H1 (cell line): ENCODE measurements at regions not wholly inside any gene's neighbourhood (a gene's known extent, or its start where the extent isn't known, plus 50 kb on each side); places are given as distances from the start of the nearest gene placed in this dataset.

ENCODE experiments used
- CTCF ChIA-PET: fragments of 300-600 bp; sonication (Branson Sonifier 250); formaldehyde crosslinking; loops from one replicate; lab custom pipeline; 2021; ENCODE audit not compliant: partially characterized antibody; lab: Charles Lee
- POLR2A ChIA-PET: fragments of 300-600 bp; sonication (Branson Sonifier 250); formaldehyde crosslinking; loops from one replicate; lab custom pipeline; 2021; ENCODE audit warnings: inconsistent platforms; ENCODE audit not compliant: partially characterized antibody; lab: Charles Lee
- DNase-seq, 2 experiments: peaks; one replicate each; pipeline versions ENCODE4 v3.0.0 to v3.0.0-alpha.2; 2010 to 2022; ENCODE audit warnings: low spot score in 2 of 2, low read depth in 1 of 2, mixed read lengths in 1 of 2
- FAIRE-seq: peaks from 2 replicates; lab custom pipeline; 2011; peaks lifted over from hg19 to GRCh38; lab: Jason Lieb, UNC
- H2AFZ ChIP-seq: 2 replicates; pipeline ENCODE4 v1.8.1; 2012; ENCODE audit warnings: low read length, inconsistent platforms
- H2AK5ac ChIP-seq: 2 replicates; pipeline ENCODE4 v1.6.1; 2013; ENCODE audit warnings: low read depth, low read length
- H2BK120ac ChIP-seq: replicated peaks from 2 replicates; pipeline ENCODE3; 2013; ENCODE audit warnings: low read depth, low read length, inconsistent platforms
- H2BK12ac ChIP-seq: 2 replicates; pipeline ENCODE4 v1.6.1; 2013; ENCODE audit warnings: low read depth, low read length
- H2BK15ac ChIP-seq: 2 replicates; pipeline ENCODE4 v1.6.1; 2013; ENCODE audit warnings: low read length
- H2BK20ac ChIP-seq: 2 replicates; pipeline ENCODE4 v1.6.1; 2013; ENCODE audit warnings: low read length
- H2BK5ac ChIP-seq: 2 replicates; pipeline ENCODE4 v1.6.1; 2013; ENCODE audit warnings: low read depth, low read length
- H3K14ac ChIP-seq: 2 replicates; pipeline ENCODE4 v1.6.1; 2013; ENCODE audit warnings: inconsistent platforms; ENCODE audit not compliant: insufficient read length
- H3K18ac ChIP-seq: 2 replicates; pipeline ENCODE4 v1.6.1; 2013; ENCODE audit warnings: low read length; ENCODE audit errors: extremely low read depth
- H3K23ac ChIP-seq: 2 replicates; pipeline ENCODE4 v1.6.1; 2013; ENCODE audit warnings: inconsistent platforms; ENCODE audit not compliant: insufficient read length
- H3K23me2 ChIP-seq: 2 replicates; pipeline ENCODE4 v1.6.1; 2013; ENCODE audit warnings: low read depth, low read length
- H3K27ac ChIP-seq: 2 replicates; pipeline ENCODE4 v1.6.1; 2011; ENCODE audit warnings: low read depth, low read length, inconsistent platforms
- H3K27me3 ChIP-seq, 4 experiments: replicated peaks in 1 of 4; 1 replicate in 1 of 4; 2 replicates in 3 of 4; pipeline versions ENCODE4 v1.6.1 to v1.8.1; 2011 to 2013; ENCODE audit warnings: low read length in 3 of 4, mild to moderate bottlenecking in 3 of 4, inconsistent platforms in 2 of 4, mixed read lengths in 2 of 4, moderate library complexity in 1 of 4; ENCODE audit not compliant: control insufficient read depth in 3 of 4, insufficient read depth in 3 of 4; ENCODE audit errors: extremely low read depth in 1 of 4
- H3K36me3 ChIP-seq, 4 experiments: 2 replicates each; pipeline versions ENCODE4 v1.6.1 to v1.8.1; 2011 to 2013; ENCODE audit warnings: mild to moderate bottlenecking in 4 of 4, low read length in 3 of 4, moderate library complexity in 2 of 4, control low read depth in 1 of 4, inconsistent platforms in 1 of 4; ENCODE audit not compliant: insufficient read depth in 4 of 4, control insufficient read depth in 2 of 4
- H3K4ac ChIP-seq: replicated peaks from 2 replicates; pipeline ENCODE3; 2013; ENCODE audit warnings: low read length, low read depth, mixed read lengths, inconsistent platforms; ENCODE audit not compliant: insufficient read length
- H3K4me1 ChIP-seq, 4 experiments: replicated peaks in 1 of 4; 1 replicate in 1 of 4; 2 replicates in 3 of 4; pipeline versions ENCODE4 v1.6.1 to v1.8.1; 2011 to 2013; ENCODE audit warnings: low read length in 3 of 4, inconsistent platforms in 2 of 4, mixed read lengths in 1 of 4; ENCODE audit not compliant: insufficient read depth in 4 of 4, control insufficient read depth in 3 of 4
- H3K4me2 ChIP-seq, 2 experiments: 2 replicates each; pipeline versions ENCODE4 v1.6.1 to v1.8.1; 2011 to 2013; ENCODE audit warnings: low read depth in 2 of 2, low read length in 2 of 2, control low read depth in 1 of 2, inconsistent platforms in 1 of 2, mild to moderate bottlenecking in 1 of 2; ENCODE audit not compliant: insufficient read depth in 1 of 2
- H3K4me3 ChIP-seq, 4 experiments: fragments of 200-600, 300-600 bp in 1 of 4; sonication (generic), shearing (Covaris generic), sonication (Bioruptor Twin) in 1 of 4; 2 replicates each; pipeline versions ENCODE4 v1.5.1 to v1.8.1; 2011 to 2016; ENCODE audit warnings: low read length in 4 of 4, low read depth in 3 of 4, control low read depth in 2 of 4, inconsistent platforms in 2 of 4, mild to moderate bottlenecking in 2 of 4, mixed read lengths in 1 of 4, moderate library complexity in 1 of 4; ENCODE audit not compliant: insufficient read depth in 2 of 4; ENCODE audit errors: extremely low read depth in 1 of 4
- H3K56ac ChIP-seq: replicated peaks from 2 replicates; pipeline ENCODE3; 2013; ENCODE audit warnings: low read depth, mild to moderate bottlenecking, mixed read lengths, low read length, inconsistent platforms; ENCODE audit not compliant: insufficient read length
- H3K79me1 ChIP-seq: 2 replicates; pipeline ENCODE4 v1.6.1; 2013; ENCODE audit warnings: low read depth, low read length, control low read depth
- H3K79me2 ChIP-seq, 2 experiments: 2 replicates each; pipeline versions ENCODE4 v1.6.1 to v1.8.1; 2012 to 2013; ENCODE audit warnings: low read length in 2 of 2, mild to moderate bottlenecking in 2 of 2, inconsistent platforms in 1 of 2; ENCODE audit not compliant: insufficient read depth in 2 of 2, control insufficient read depth in 1 of 2
- H3K9ac ChIP-seq, 4 experiments: replicated peaks in 1 of 4; 1 replicate in 1 of 4; 2 replicates in 3 of 4; pipeline versions ENCODE4 v1.6.1 to v1.8.1; 2011 to 2013; ENCODE audit warnings: low read depth in 3 of 4, low read length in 3 of 4, control low read depth in 2 of 4, mild to moderate bottlenecking in 2 of 4, moderate library complexity in 2 of 4, inconsistent platforms in 1 of 4; ENCODE audit errors: extremely low read depth in 1 of 4
- H3K9me3 ChIP-seq, 2 experiments: 2 replicates each; pipeline versions ENCODE4 v1.6.1 to v1.8.1; 2012 to 2013; ENCODE audit warnings: mild to moderate bottlenecking in 2 of 2, moderate library complexity in 2 of 2, control low read depth in 1 of 2, inconsistent platforms in 1 of 2, low read depth in 1 of 2, low read length in 1 of 2, mixed read lengths in 1 of 2; ENCODE audit not compliant: insufficient read depth in 2 of 2
- H4K20me1 ChIP-seq, 2 experiments: replicated peaks in 1 of 2; 2 replicates each; pipeline versions ENCODE3 to v1.8.1; 2011 to 2013; ENCODE audit warnings: inconsistent platforms in 2 of 2, low read length in 2 of 2, mild to moderate bottlenecking in 1 of 2; ENCODE audit not compliant: insufficient read depth in 2 of 2, control insufficient read depth in 1 of 2
- H4K5ac ChIP-seq: 2 replicates; pipeline ENCODE4 v1.6.1; 2013; ENCODE audit warnings: low read length, low read depth, mixed read lengths, inconsistent platforms; ENCODE audit not compliant: insufficient read length
- H4K8ac ChIP-seq: 2 replicates; pipeline ENCODE4 v1.8.0; 2013; ENCODE audit warnings: mild to moderate bottlenecking, moderate library complexity, low read length, inconsistent platforms; ENCODE audit not compliant: insufficient read depth; ENCODE audit errors: extremely low read depth
- H4K91ac ChIP-seq: replicated peaks from 2 replicates; pipeline ENCODE3; 2013; ENCODE audit warnings: low read length, mixed read lengths, inconsistent platforms; ENCODE audit not compliant: insufficient read length
- HDAC2 ChIP-seq, 2 experiments: fragments of 300-600 bp in 1 of 2; sonication (generic) in 1 of 2; IDR thresholded peaks; 2 replicates each; pipeline ENCODE4 v1.6.1; 2011 to 2012; ENCODE audit warnings: low read depth in 2 of 2, low read length in 2 of 2, mild to moderate bottlenecking in 2 of 2, moderate library complexity in 2 of 2, borderline replicate concordance in 1 of 2, inconsistent platforms in 1 of 2
- JUND ChIP-seq: IDR thresholded peaks from 2 replicates; pipeline ENCODE4 v1.6.1; 2011; ENCODE audit warnings: mild to moderate bottlenecking, improper control_type of control experiment, low read length
- KDM4A ChIP-seq: IDR thresholded peaks from one replicate; pipeline ENCODE4 v1.7.1; 2012; ENCODE audit warnings: low read depth, mild to moderate bottlenecking, moderate library complexity, low read length, inconsistent platforms; ENCODE audit not compliant: severe bottlenecking
- SAP30 ChIP-seq: fragments of 300-600 bp; sonication (generic); IDR thresholded peaks from 2 replicates; pipeline ENCODE4 v1.7.1; 2012; ENCODE audit warnings: low read length, moderate library complexity, mild to moderate bottlenecking, inconsistent platforms; ENCODE audit not compliant: insufficient read depth, insufficient replicate concordance
- SUZ12 ChIP-seq: fragments of 200-600 bp; sonication (generic); IDR thresholded peaks from 2 replicates; pipeline ENCODE4 v1.6.1; 2012; ENCODE audit warnings: mild to moderate bottlenecking, inconsistent platforms, low read length, moderate library complexity, mixed read lengths
- WGBS, 2 experiments: shearing (Covaris generic) in 1 of 2; methylation state at CpG; one replicate each; pipeline versions ENCODE4 v1.1.6 to v1.1.7; 2013 to 2015; ENCODE audit warnings: low lambda C conversion rate in 2 of 2, mixed read lengths in 2 of 2, inconsistent platforms in 1 of 2, low coverage in 1 of 2, missing lambda C conversion rate in 1 of 2; ENCODE audit not compliant: insufficient replicate concordance in 2 of 2, insufficient coverage in 1 of 2, insufficient read length in 1 of 2; ENCODE audit errors: extremely low coverage in 1 of 2, missing lambda C conversion rate in 1 of 2; 5-methylcytosine and 5-hydroxymethylcytosine counted together

- no peak overlapping the region; a peak in 1 of 7 replicates for H3K9ac ChIP-seq
- H4K20me1 ChIP-seq, result no peaks in the 10 kb centered on the region
- no peak overlapping the region for H4K8ac ChIP-seq
- no peak overlapping the region for H2BK20ac ChIP-seq
- WGBS, 2 experiments, result 3% methylated on average over 18 of the region's 22 CpGs; no CpG with 5 or more reads in 1 of the 2 experiments
- H2BK120ac ChIP-seq, result no peak overlapping the region
- H2BK15ac ChIP-seq, result no peak overlapping the region
- peaks cover 2 to 12% (median 11%) of the 10 kb centered on the region in 4 experiments for H3K4me1 ChIP-seq
- DNase-seq (no peak), FAIRE-seq (no peak)
- peak overlapping the region; percentile 28; the same call in 1 of the 2 replicates for H2AFZ ChIP-seq
- H3K9me3 ChIP-seq, result no peaks in the 10 kb centered on the region
- H3K27me3 ChIP-seq, result peaks cover 7 to 41% (median 35%) of the 10 kb centered on the region in 4 experiments
- no peak overlapping the region for H4K5ac ChIP-seq
- CTCF ChIA-PET, result interaction anchor here (0.5 to 1.1 kb wide), 4 partner anchors 8 to 293 kb away, joined by 3 read pairs; partner anchors contain the start of gene SOX9
- H3K79me2 ChIP-seq, result no peaks in the 10 kb centered on the region
- no peak overlapping the region for H3K14ac ChIP-seq
- TF ChIP-seq HDAC2 (IDR thresholded peaks at IDR 0.05; ENCODE audit: borderline replicate concordance in 1 of 2, low read depth in 2 of 2, low read length in 2 of 2) (0 out of 4 replicates have a peak, but pooled peaks of 1 of the 2 experiments have one; percentile 36), JUND (no peak), SUZ12 (0 out of 2 replicates have a peak, but pooled peaks have one; percentile 18), KDM4A (peak; percentile 24), SAP30 (no peak)
- H2BK12ac ChIP-seq, result no peak overlapping the region
- no peak overlapping the region for H2AK5ac ChIP-seq
- peak overlapping the region; percentile 34 to 69 (median 38) for H3K4me3 ChIP-seq
- H3K79me1 ChIP-seq, result no peaks in the 10 kb centered on the region
- POLR2A ChIA-PET, result no interaction called here
- H2BK5ac ChIP-seq, result no peak overlapping the region
- H3K23me2 ChIP-seq, result peaks cover 10% of the 10 kb centered on the region
- H3K56ac ChIP-seq, result no peak overlapping the region
- no peak overlapping the region for H3K27ac ChIP-seq
- H3K36me3 ChIP-seq, result no peaks in the 10 kb centered on the region
- H4K91ac ChIP-seq, result no peak overlapping the region
- no peak overlapping the region for H3K4ac ChIP-seq
- no peak overlapping the region for H3K23ac ChIP-seq
- H3K4me2 ChIP-seq, result peak overlapping the region; percentile 83 to 90
- H3K18ac ChIP-seq, result peak overlapping the region; percentile 15; the same call in 1 of the 2 replicates
These were observed 99.1 kb downstream of the SOX9 start for GRCh38 chr17:72219824-72220493.
